Suppressor macrophage treated with lipopolysaccharide for 1 hour (primary cell): ENCODE measurements at regions not wholly inside any gene's neighbourhood (a gene's known extent, or its start where the extent isn't known, plus 50 kb on each side); places are given as distances from the start of the nearest gene placed in this dataset.

Experiments
- DNase-seq, 3 donors: peaks; one replicate each; pipeline ENCODE4 v3.0.0-alpha.2; 2020 to 2022

GRCh38 chr18:25805939-25806338 is 284.5 kb downstream of the SS18 start:
- DNase-seq, result no peak

- peak; percentile 6 to 56 (median 34) for DNase-seq
Measured at GRCh38 chr18:25805323-25805722, 285.1 kb downstream of the SS18 start.

GRCh38 chr18:25799231-25799630 is 291.2 kb downstream of the SS18 start:
- no peak for DNase-seq

- DNase-seq, result no peak
Measured at GRCh38 chr18:25798046-25798445, 292.4 kb downstream of the SS18 start.

GRCh38 chr18:25795213-25795612 is 295.2 kb downstream of the SS18 start:
- no peak for DNase-seq

- DNase-seq, result no peak
Measured at GRCh38 chr18:25787276-25787675, 303.1 kb downstream of the SS18 start.

GRCh38 chr18:25786758-25787157 is 303.7 kb downstream of the SS18 start:
- DNase-seq, result no peak

GRCh38 chr18:25780105-25780504 is 310.3 kb downstream of the SS18 start:
- no peak for DNase-seq

GRCh38 chr18:25771796-25772195 is 318.6 kb downstream of the SS18 start:
- no peak for DNase-seq

- no peak for DNase-seq
Measured at GRCh38 chr18:25764777-25765176, 325.6 kb downstream of the SS18 start.

GRCh38 chr18:25759111-25759510 is 331.3 kb downstream of the SS18 start:
- no peak for DNase-seq

- no peak for DNase-seq
Measured at GRCh38 chr18:25743646-25744151, 346.7 kb downstream of the SS18 start.

GRCh38 chr18:25739376-25739775 is 351.0 kb downstream of the SS18 start:
- DNase-seq, result no peak

GRCh38 chr18:25737710-25738311 is 352.6 kb downstream of the SS18 start:
- no peak for DNase-seq

GRCh38 chr18:25736516-25736915 is 353.9 kb downstream of the SS18 start:
- DNase-seq, result no peak

- DNase-seq, result no peak
Measured at GRCh38 chr18:25735459-25735858, 355.0 kb downstream of the SS18 start.

GRCh38 chr18:25734336-25734735 is 356.1 kb downstream of the SS18 start:
- DNase-seq, result no peak

GRCh38 chr18:25732862-25733261 is 357.6 kb downstream of the SS18 start:
- no peak for DNase-seq

GRCh38 chr18:25729072-25729471 is 361.3 kb downstream of the SS18 start:
- no peak for DNase-seq

- DNase-seq, result no peak
Measured at GRCh38 chr18:25727281-25727985, 363.0 kb downstream of the SS18 start.

GRCh38 chr18:25726298-25726697 is 364.1 kb downstream of the SS18 start:
- no peak for DNase-seq

GRCh38 chr18:25725501-25725900 is 364.9 kb downstream of the SS18 start:
- DNase-seq, result no peak

- DNase-seq, result no peak
Measured at GRCh38 chr18:25724997-25725396, 365.4 kb downstream of the SS18 start.

GRCh38 chr18:25724121-25724520 is 366.3 kb downstream of the SS18 start:
- no peak for DNase-seq

GRCh38 chr18:25713103-25713502 is 361.1 kb upstream of the ZNF521 start:
- no peak for DNase-seq
